CD4-positive, alpha-beta T cell (primary cell): ENCODE measurements at regions not wholly inside any gene's neighbourhood (a gene's known extent, or its start where the extent isn't known, plus 50 kb on each side); places are given as distances from the start of the nearest gene placed in this dataset.

Experiments
- ATAC-seq: fragments of 200-7000 bp; cut with Tn5 transposase; one replicate; pipeline ENCODE4 v1.10.0; 2022; ENCODE audit warnings: mild to moderate bottlenecking; ENCODE audit not compliant: poor library complexity
- CTCF ChIA-PET: fragments of 350-600 bp; sonication (Branson Sonifier 250); formaldehyde crosslinking; loops from one replicate; lab custom pipeline; 2021; ENCODE audit warnings: antibody characterized with exemption, inconsistent platforms; lab: Charles Lee
- POLR2A ChIA-PET: fragments of 350-600 bp; sonication (Branson Sonifier 250); formaldehyde crosslinking; loops from one replicate; lab custom pipeline; 2021; ENCODE audit warnings: antibody characterized with exemption, inconsistent platforms; lab: Charles Lee
- DNase-seq, 14 experiments: peaks; one replicate each; pipeline ENCODE4 v3.0.0-alpha.2; 2013 to 2020; ENCODE audit warnings: mixed read lengths in 2 of 14
- H3K27ac ChIP-seq, 2 donors: one replicate each; pipeline versions ENCODE4 v1.5.1 to v1.7.0; 2013; ENCODE audit warnings: low read length in 2 of 2, low read depth in 1 of 2, mild to moderate bottlenecking in 1 of 2
- H3K27me3 ChIP-seq, 2 experiments: 1 replicate in 1 of 2; 2 replicates in 1 of 2; pipeline versions ENCODE4 v1.6.1 to v1.7.0; 2013; ENCODE audit warnings: low read length in 2 of 2, control low read depth in 1 of 2, mild to moderate bottlenecking in 1 of 2, moderate library complexity in 1 of 2; ENCODE audit not compliant: insufficient read depth in 2 of 2, control insufficient read depth in 1 of 2
- H3K36me3 ChIP-seq: one replicate; pipeline ENCODE4 v1.6.1; 2013; ENCODE audit warnings: low read length, control low read depth; ENCODE audit not compliant: insufficient read depth
- H3K4me1 ChIP-seq: one replicate; pipeline ENCODE4 v1.6.1; 2013; ENCODE audit warnings: low read length, control low read depth; ENCODE audit not compliant: insufficient read depth
- H3K4me3 ChIP-seq: one replicate; pipeline ENCODE4 v1.5.1; 2013; ENCODE audit warnings: mild to moderate bottlenecking, low read length, moderate library complexity
- H3K9me3 ChIP-seq, 2 experiments: 1 replicate in 1 of 2; 2 replicates in 1 of 2; pipeline versions ENCODE4 v1.6.1 to v1.7.0; 2013; ENCODE audit warnings: low read length in 2 of 2, mild to moderate bottlenecking in 2 of 2, control low read depth in 1 of 2, moderate library complexity in 1 of 2; ENCODE audit not compliant: control insufficient read depth in 1 of 2, insufficient read depth in 1 of 2
- H3K27ac Mint-ChIP-seq: one replicate; pipeline ENCODE4 v1.8.0; 2020; ENCODE audit warnings: mixed read lengths
- H3K27me3 Mint-ChIP-seq: one replicate; pipeline ENCODE4 v1.8.0; 2021; ENCODE audit warnings: mixed read lengths
- H3K36me3 Mint-ChIP-seq: one replicate; pipeline ENCODE4 v1.8.0; 2021; ENCODE audit warnings: low read depth, mixed read lengths
- H3K4me1 Mint-ChIP-seq: one replicate; pipeline ENCODE4 v1.8.0; 2021; ENCODE audit warnings: low read depth, mixed read lengths
- H3K4me3 Mint-ChIP-seq: one replicate; pipeline ENCODE4 v1.8.0; 2020; ENCODE audit warnings: mild to moderate bottlenecking, mixed read lengths
- H3K9me3 Mint-ChIP-seq: one replicate; pipeline ENCODE4 v1.8.0; 2020; ENCODE audit warnings: mixed read lengths
- CTCF ChIP-seq: fragments of 200-600 bp; IDR thresholded peaks from one replicate; pipeline ENCODE4 v1.8.0; 2022; ENCODE audit warnings: antibody characterized with exemption, mild to moderate bottlenecking
- intact Hi-C, 2 experiments: fragments of 100-400 bp; cut with DNase I in 1 of 2; cut with micrococcal nuclease in 1 of 2; formaldehyde crosslinking; loops; one replicate each; pipeline versions ENCODE4 v1.15.1 to v1.9.0; 2023 to 2025; cut with DNase I, micrococcal nuclease

DNA sequence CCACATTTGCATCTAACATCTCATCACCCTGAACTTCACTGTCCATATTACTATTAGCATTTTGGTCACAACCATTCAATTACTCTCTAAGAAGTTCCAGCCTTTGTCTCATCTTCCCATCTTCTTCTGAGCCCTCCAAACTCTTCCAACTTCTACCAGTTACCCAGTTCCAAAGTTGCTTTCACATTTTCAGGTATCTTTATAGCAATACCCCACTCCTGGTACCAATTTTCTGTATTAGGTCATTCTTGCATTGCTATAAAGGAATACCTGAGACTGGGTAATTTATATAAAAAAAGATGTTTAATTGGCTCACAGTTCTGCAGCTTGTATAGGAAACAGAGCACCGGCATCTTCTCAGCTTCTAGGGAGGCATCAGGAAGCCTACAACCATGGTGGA, 64.7 kb upstream of the ARHGAP42 start:
- H3K36me3 ChIP-seq = no peaks in the 10 kb centered on the region
- no peaks in the 10 kb centered on the region for H3K36me3 Mint-ChIP-seq
- peaks cover 14% of the 10 kb centered on the region for H3K9me3 Mint-ChIP-seq
- DNase-seq = no peak
- H3K27ac ChIP-seq = no peak overlapping the region
- no peaks in the 10 kb centered on the region for H3K27me3 Mint-ChIP-seq
- ChIA-PET POLR2A (no interaction called here), CTCF (no interaction called here)
- intact Hi-C loops = no loop called here
- no peaks in the 10 kb centered on the region for H3K4me1 ChIP-seq
- H3K9me3 ChIP-seq = peaks cover 16 to 22% of the 10 kb centered on the region in 2 experiments
- no peaks in the 10 kb centered on the region for H3K4me1 Mint-ChIP-seq
- TF ChIP-seq CTCF = no peak
- no peak overlapping the region for H3K27ac Mint-ChIP-seq
- no peak for ATAC-seq
- H3K4me3 Mint-ChIP-seq = no peak overlapping the region
- H3K4me3 ChIP-seq = no peak overlapping the region
- no peaks in the 10 kb centered on the region for H3K27me3 ChIP-seq

- intact Hi-C loops = no loop called here
- no peaks in the 10 kb centered on the region for H3K36me3 Mint-ChIP-seq
- TF ChIP-seq CTCF = no peak
- Histone ChIP-seq H3K27me3 (no peaks in the 10 kb centered on the region), H3K9me3 (peaks cover 16 to 22% of the 10 kb centered on the region in 2 experiments), H3K4me3 (no peak overlapping the region), H3K27ac (no peak overlapping the region), H3K4me1 (no peaks in the 10 kb centered on the region), H3K36me3 (no peaks in the 10 kb centered on the region)
- POLR2A ChIA-PET = no interaction called here
- no peak for ATAC-seq
- no peaks in the 10 kb centered on the region for H3K27me3 Mint-ChIP-seq
- H3K4me1 Mint-ChIP-seq = no peaks in the 10 kb centered on the region
- H3K4me3 Mint-ChIP-seq = no peak overlapping the region
- no peak overlapping the region for H3K27ac Mint-ChIP-seq
- no peak for DNase-seq
- peaks cover 14% of the 10 kb centered on the region for H3K9me3 Mint-ChIP-seq
- CTCF ChIA-PET = no interaction called here
Observed at GRCh38 chr11:100624346-100624745, 62.7 kb upstream of the ARHGAP42 start.

DNA sequence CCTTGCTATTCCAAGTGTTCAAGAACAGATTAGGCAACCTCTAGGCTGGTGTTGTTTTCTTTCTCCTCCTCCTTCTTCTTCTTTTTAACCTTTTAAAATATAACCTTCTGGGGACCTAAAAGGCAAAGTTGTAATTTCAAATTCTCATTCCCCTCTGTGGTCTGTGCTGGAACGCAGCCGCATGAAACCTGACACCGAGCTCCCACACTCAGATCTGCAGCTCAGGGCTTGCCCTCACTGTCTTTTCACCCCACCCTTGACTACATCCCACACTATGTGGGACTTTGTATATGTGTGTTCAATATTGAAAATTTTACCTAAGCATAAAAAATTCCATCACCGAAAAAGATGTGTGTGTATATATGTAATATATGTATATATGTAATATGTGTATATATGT, 62.0 kb upstream of the ARHGAP42 start:
- Mint-ChIP-seq H3K27ac (no peak overlapping the region), H3K4me1 (no peaks in the 10 kb centered on the region), H3K9me3 (peaks cover 14% of the 10 kb centered on the region), H3K4me3 (no peak overlapping the region), H3K27me3 (no peaks in the 10 kb centered on the region), H3K36me3 (no peaks in the 10 kb centered on the region)
- POLR2A ChIA-PET = no interaction called here
- Histone ChIP-seq H3K27me3 (no peaks in the 10 kb centered on the region), H3K4me3 (no peak overlapping the region), H3K4me1 (no peaks in the 10 kb centered on the region), H3K9me3 (peaks cover 16 to 22% of the 10 kb centered on the region in 2 experiments), H3K27ac (no peak overlapping the region), H3K36me3 (no peaks in the 10 kb centered on the region)
- CTCF ChIA-PET = no interaction called here
- no peak for ATAC-seq
- no peak for TF ChIP-seq CTCF
- no peak for DNase-seq
- intact Hi-C loops = no loop called here
